ENCODE measurements at regions not wholly inside any gene's neighbourhood (a gene's known extent, or its start where the extent isn't known, plus 50 kb on each side); places are given as distances from the start of the nearest gene placed in this dataset.
"Not testable (repeated sequence)": the region's sequence is repeated elsewhere in the genome, so short reads cannot be mapped to it uniquely, and the experiment has no call there.

- DNase-seq = no peak
Observed at GRCh38 chr1:238991765-238992495, 394.4 kb upstream of the CHRM3 start.

- DNase-seq = no peak
Observed at GRCh38 chr1:238985312-238985711, 401.1 kb upstream of the CHRM3 start.

- DNase-seq = no peak
Observed at GRCh38 chr1:238982736-238983135, 403.6 kb upstream of the CHRM3 start.

GRCh38 chr1:238981317-238981933 lies 404.9 kb upstream of the CHRM3 start:
- no peak for DNase-seq

GRCh38 chr1:238980053-238980452 lies 406.3 kb upstream of the CHRM3 start:
- DNase-seq = no peak

- no peak for DNase-seq
Observed at GRCh38 chr1:238964631-238965030, 421.7 kb upstream of the CHRM3 start.

GRCh38 chr1:238962941-238963340 lies 423.4 kb upstream of the CHRM3 start:
- no peak for DNase-seq

GRCh38 chr1:238961790-238962189 lies 424.6 kb upstream of the CHRM3 start:
- no peak for DNase-seq

- no peak for DNase-seq
Observed at GRCh38 chr1:238960071-238960470, 426.3 kb upstream of the CHRM3 start.

GRCh38 chr1:238955934-238956333 lies 430.4 kb upstream of the CHRM3 start:
- no peak for DNase-seq

- no peak for DNase-seq
Observed at GRCh38 chr1:238954865-238955264, 431.5 kb upstream of the CHRM3 start.

GRCh38 chr1:238953448-238954010 lies 432.8 kb upstream of the CHRM3 start:
- DNase-seq = no peak

GRCh38 chr1:238951809-238952208 lies 434.6 kb upstream of the CHRM3 start:
- peak; percentile 37 for DNase-seq

- DNase-seq = no peak
Observed at GRCh38 chr1:238950784-238951183, 435.6 kb upstream of the CHRM3 start.

GRCh38 chr1:238950017-238950416 lies 436.4 kb upstream of the CHRM3 start:
- DNase-seq = no peak

- DNase-seq = no peak
Observed at GRCh38 chr1:238944028-238944427, 442.3 kb upstream of the CHRM3 start.

- no peak for DNase-seq
Observed at GRCh38 chr1:238927899-238928298, 458.5 kb upstream of the CHRM3 start.

- peak; percentile 2 for DNase-seq
Observed at GRCh38 chr1:238916828-238917227, 469.5 kb upstream of the CHRM3 start.

GRCh38 chr1:238914346-238914745 lies 472.0 kb upstream of the CHRM3 start:
- DNase-seq = no peak

- DNase-seq = no peak
Observed at GRCh38 chr1:238913210-238913609, 473.2 kb upstream of the CHRM3 start.

GRCh38 chr1:238912148-238912547 lies 474.2 kb upstream of the CHRM3 start:
- no peak for DNase-seq

GRCh38 chr1:238902752-238903151 lies 483.6 kb upstream of the CHRM3 start:
- not testable (repeated sequence) for DNase-seq

- no peak for DNase-seq
Observed at GRCh38 chr1:238900334-238900865, 486.0 kb upstream of the CHRM3 start.

- no peak for DNase-seq
Observed at GRCh38 chr1:238898856-238899255, 487.5 kb upstream of the CHRM3 start.

All from hematopoietic multipotent progenitor cell treated with erythropoietin and hydrocortisone succinate and interleukin-3 and kit ligand, for 8 days (in vitro differentiated cells).